Panc1 (cell line): ENCODE measurements at regions not wholly inside any gene's neighbourhood (a gene's known extent, or its start where the extent isn't known, plus 50 kb on each side); places are given as distances from the start of the nearest gene placed in this dataset.
"Not testable (repeated sequence)": the region's sequence is repeated elsewhere in the genome, so short reads cannot be mapped to it uniquely, and the experiment has no call there.

ENCODE experiments used
- CTCF ChIP-seq: fragments of 450-650 bp; IDR thresholded peaks from 2 replicates; pipeline ENCODE4 v1.5.1; 2017; ENCODE audit warnings: mild to moderate bottlenecking
- POLR2AphosphoS5 ChIP-seq: IDR thresholded peaks from 2 replicates; pipeline ENCODE4 v1.6.1; 2012; ENCODE audit warnings: mild to moderate bottlenecking, low read depth, low read length, moderate library complexity
- REST ChIP-seq, 2 experiments: IDR thresholded peaks; 2 replicates each; pipeline ENCODE4 v1.6.1; 2011 to 2012; ENCODE audit warnings: low read depth in 2 of 2, control low read depth in 1 of 2, low read length in 1 of 2, mild to moderate bottlenecking in 1 of 2, moderate library complexity in 1 of 2; ENCODE audit not compliant: insufficient read depth in 1 of 2
- SIN3A ChIP-seq: IDR thresholded peaks from 2 replicates; pipeline ENCODE4 v1.6.1; 2012; ENCODE audit warnings: low read depth, mild to moderate bottlenecking, low read length, moderate library complexity, borderline replicate concordance; ENCODE audit not compliant: insufficient read depth

DNA sequence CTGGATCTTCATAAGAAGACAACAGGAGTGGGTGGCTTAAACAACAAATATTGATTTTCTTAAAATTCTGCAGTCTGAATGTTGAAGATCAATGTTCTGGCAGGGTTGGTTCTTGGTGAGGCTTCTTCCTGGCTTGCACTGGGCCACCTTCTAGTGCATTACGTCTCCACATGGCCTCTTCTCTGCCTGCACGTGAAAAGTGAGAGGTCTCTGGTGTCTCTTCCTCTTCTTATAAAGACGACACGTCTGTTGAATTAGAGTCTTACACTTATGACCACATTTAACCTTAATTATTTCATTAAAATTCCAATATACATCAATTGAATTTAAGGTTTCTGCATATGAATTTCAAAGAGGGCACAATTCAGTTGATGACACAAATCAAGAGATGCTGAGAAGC, 1100.1 kb downstream of the TMEM121 start:
- TF ChIP-seq POLR2AphosphoS5; CTCF; REST (IDR thresholded peaks at IDR 0.05; ENCODE audit: insufficient read depth in 1 of 2, low read depth in 2 of 2, low read length in 1 of 2); SIN3A: not testable (repeated sequence)
